ENCODE measurements at regions not wholly inside any gene's neighbourhood (a gene's known extent, or its start where the extent isn't known, plus 50 kb on each side); places are given as distances from the start of the nearest gene placed in this dataset.
"Not testable (repeated sequence)": the region's sequence is repeated elsewhere in the genome, so short reads cannot be mapped to it uniquely, and the experiment has no call there.

DNA sequence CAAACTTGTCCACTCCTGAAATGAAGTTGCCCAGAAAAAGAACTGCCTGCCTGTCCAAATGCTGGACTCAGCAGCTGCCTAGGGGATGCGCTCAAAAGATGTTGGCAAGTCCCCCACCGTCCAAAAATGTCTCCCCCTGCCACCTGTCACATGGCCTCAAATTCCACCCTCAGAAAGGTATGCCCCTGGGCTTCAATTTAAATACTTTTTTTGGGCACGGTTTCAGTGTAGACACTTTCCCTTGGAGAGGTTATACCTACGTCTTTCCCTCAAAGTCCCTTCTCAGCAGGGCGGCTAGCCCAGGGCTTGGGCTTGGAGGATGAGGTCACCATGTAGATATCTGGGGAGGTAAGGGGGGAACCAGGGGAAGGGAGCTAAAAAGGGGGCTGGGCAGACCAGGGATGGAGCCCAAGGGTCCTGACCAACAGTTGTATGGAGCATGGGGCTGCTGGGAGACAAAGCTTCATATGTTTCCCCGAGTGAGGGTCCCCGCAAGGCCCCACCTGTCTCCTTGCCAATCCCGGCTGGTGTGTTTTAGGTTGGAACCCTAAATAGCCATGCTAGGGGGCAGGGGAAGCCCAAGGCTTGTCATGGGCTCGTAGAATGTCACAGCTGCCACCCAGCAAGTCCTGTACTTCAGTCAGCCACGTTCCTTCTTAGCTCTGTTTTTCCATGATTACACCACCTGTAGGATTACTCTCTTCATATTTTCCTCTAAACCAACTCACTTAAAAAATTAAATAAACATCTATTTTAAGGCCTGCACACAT lies 131.2 kb upstream of the TBX3 start:
- H3K4me3 Mint-ChIP-seq (ENCODE audit: unreplicated experiment), result no peak overlapping the region
- no peaks in the 10 kb centered on the region for H3K36me3 Mint-ChIP-seq (ENCODE audit: unreplicated experiment)
- peaks cover 14% of the 10 kb centered on the region for H3K4me1 Mint-ChIP-seq (ENCODE audit: unreplicated experiment)
- no peaks in the 10 kb centered on the region for H3K9me3 Mint-ChIP-seq (ENCODE audit: unreplicated experiment)
- no peak for TF ChIP-seq CTCF (IDR thresholded peaks at IDR 0.05)
- H3K27me3 Mint-ChIP-seq (ENCODE audit: unreplicated experiment), result peaks cover 2% of the 10 kb centered on the region
- no peak for DNase-seq (ENCODE audit: extremely low spot score, unreplicated experiment)
- no peak overlapping the region for H3K27ac Mint-ChIP-seq (ENCODE audit: unreplicated experiment)

- no peak for TF ChIP-seq CTCF (IDR thresholded peaks at IDR 0.05)
- Mint-ChIP-seq H3K9me3 (ENCODE audit: unreplicated experiment) (peaks cover 3% of the 10 kb centered on the region), H3K27ac (ENCODE audit: unreplicated experiment) (no peak overlapping the region), H3K27me3 (ENCODE audit: unreplicated experiment) (peaks cover 2% of the 10 kb centered on the region), H3K4me3 (ENCODE audit: unreplicated experiment) (peak overlapping the region; percentile 29), H3K36me3 (ENCODE audit: unreplicated experiment) (no peaks in the 10 kb centered on the region), H3K4me1 (ENCODE audit: unreplicated experiment) (peaks cover 14% of the 10 kb centered on the region)
- DNase-seq (ENCODE audit: extremely low spot score, unreplicated experiment), result no peak
These were observed 129.1 kb upstream of the TBX3 start for GRCh38 chr12:114812858-114813761.

DNA sequence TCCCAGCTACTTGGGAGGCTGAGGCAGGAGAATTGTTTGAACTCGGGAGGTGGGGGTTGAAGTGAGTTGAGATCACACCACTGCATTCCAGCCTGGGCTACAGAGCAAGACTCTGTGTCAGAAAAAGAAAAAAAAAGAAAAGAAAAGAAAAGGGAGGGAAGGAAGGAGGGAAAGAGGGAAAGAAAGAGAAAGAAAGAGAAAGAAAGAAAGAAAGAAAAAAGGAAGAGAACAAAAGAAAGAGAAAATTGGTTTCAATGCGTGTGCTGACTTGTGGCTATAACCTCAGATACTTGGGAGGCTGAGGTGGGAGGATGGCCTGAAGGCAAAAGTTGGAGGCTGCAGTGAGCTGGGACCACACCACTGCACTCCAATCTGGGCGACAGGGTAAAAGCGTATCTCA lies 128.4 kb upstream of the TBX3 start:
- Mint-ChIP-seq H3K4me1 (ENCODE audit: unreplicated experiment) (peaks cover 14% of the 10 kb centered on the region), H3K9me3 (ENCODE audit: unreplicated experiment) (peaks cover 3% of the 10 kb centered on the region), H3K27ac (ENCODE audit: unreplicated experiment) (no peak overlapping the region), H3K36me3 (ENCODE audit: unreplicated experiment) (no peaks in the 10 kb centered on the region), H3K27me3 (ENCODE audit: unreplicated experiment) (peaks cover 2% of the 10 kb centered on the region), H3K4me3 (ENCODE audit: unreplicated experiment) (peak overlapping the region; percentile 29)
- DNase-seq (ENCODE audit: extremely low spot score, unreplicated experiment), result no peak
- no peak for TF ChIP-seq CTCF (IDR thresholded peaks at IDR 0.05)

- Mint-ChIP-seq H3K36me3 (ENCODE audit: unreplicated experiment) (no peaks in the 10 kb centered on the region), H3K27me3 (ENCODE audit: unreplicated experiment) (peaks cover 2% of the 10 kb centered on the region), H3K27ac (ENCODE audit: unreplicated experiment) (no peak overlapping the region), H3K4me3 (ENCODE audit: unreplicated experiment) (no peak overlapping the region), H3K4me1 (ENCODE audit: unreplicated experiment) (peaks cover 10% of the 10 kb centered on the region), H3K9me3 (ENCODE audit: unreplicated experiment) (peaks cover 3% of the 10 kb centered on the region)
- TF ChIP-seq CTCF (IDR thresholded peaks at IDR 0.05), result no peak
- no peak for DNase-seq (ENCODE audit: extremely low spot score, unreplicated experiment)
These were observed 125.1 kb upstream of the TBX3 start for GRCh38 chr12:114809097-114809496.

DNA sequence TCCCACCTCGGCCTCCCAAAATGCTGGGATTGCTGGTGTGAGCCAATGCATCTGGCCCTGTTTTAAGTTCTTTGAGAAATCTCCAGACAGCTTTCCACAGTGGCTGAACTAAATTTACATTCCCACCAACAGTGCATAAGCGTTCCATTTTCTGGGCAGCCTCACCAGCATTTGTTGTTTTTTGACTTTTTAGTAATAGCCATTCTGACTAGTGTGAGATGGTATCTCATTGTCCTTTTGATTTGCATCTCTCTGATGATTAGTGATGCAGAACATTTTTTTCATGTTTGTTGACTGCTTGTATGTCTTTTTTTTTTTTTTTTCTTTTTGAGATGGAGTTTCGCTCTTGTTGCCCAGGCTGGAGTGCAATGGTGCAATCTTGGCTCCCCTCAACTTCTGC lies 117.4 kb upstream of the TBX3 start:
- H3K27me3 Mint-ChIP-seq (ENCODE audit: unreplicated experiment); H3K4me1 Mint-ChIP-seq (ENCODE audit: unreplicated experiment); H3K9me3 Mint-ChIP-seq (ENCODE audit: unreplicated experiment); DNase-seq (ENCODE audit: extremely low spot score, unreplicated experiment); H3K27ac Mint-ChIP-seq (ENCODE audit: unreplicated experiment); H3K36me3 Mint-ChIP-seq (ENCODE audit: unreplicated experiment); H3K4me3 Mint-ChIP-seq (ENCODE audit: unreplicated experiment): not testable (repeated sequence)

- not testable (repeated sequence) for DNase-seq (ENCODE audit: extremely low spot score, unreplicated experiment); H3K4me3 Mint-ChIP-seq (ENCODE audit: unreplicated experiment); H3K9me3 Mint-ChIP-seq (ENCODE audit: unreplicated experiment); H3K36me3 Mint-ChIP-seq (ENCODE audit: unreplicated experiment); H3K27ac Mint-ChIP-seq (ENCODE audit: unreplicated experiment); H3K27me3 Mint-ChIP-seq (ENCODE audit: unreplicated experiment); H3K4me1 Mint-ChIP-seq (ENCODE audit: unreplicated experiment)
These were observed 116.6 kb upstream of the TBX3 start for GRCh38 chr12:114800566-114800965.
